ENCODE measurements at regions not wholly inside any gene's neighbourhood (a gene's known extent, or its start where the extent isn't known, plus 50 kb on each side); places are given as distances from the start of the nearest gene placed in this dataset.

DNA sequence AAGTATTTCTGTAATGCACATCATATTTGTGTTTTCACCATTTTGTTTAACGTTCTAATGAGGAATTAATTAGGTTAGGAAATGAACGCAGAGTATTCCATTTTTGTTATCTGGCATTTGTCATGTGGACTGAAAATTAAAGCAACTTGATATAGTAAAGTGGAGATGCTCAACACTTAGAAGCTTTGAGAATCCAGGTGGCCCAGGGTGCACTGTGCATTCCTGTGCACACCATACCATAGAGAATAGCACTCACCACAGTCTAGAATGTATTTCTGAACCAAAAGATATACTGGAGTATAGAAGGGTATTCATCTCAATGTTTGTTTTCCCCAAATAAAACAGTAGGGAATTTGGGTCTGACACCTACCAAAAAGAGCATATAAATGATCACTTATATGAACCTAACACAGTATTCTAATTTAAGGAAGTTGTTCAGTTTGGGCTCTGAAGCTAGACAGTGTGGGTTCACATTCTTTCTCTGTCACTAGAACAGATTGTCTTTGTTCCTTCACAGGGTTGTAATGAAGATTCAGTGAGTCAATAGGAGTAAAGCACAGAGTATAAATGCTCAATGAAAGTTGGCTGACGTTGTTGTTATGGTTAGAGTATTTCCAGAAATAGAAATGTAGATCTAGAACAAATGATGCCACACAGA lies 125.6 kb upstream of the DMRT1 start:
- TF ChIP-seq, protein P1, sequence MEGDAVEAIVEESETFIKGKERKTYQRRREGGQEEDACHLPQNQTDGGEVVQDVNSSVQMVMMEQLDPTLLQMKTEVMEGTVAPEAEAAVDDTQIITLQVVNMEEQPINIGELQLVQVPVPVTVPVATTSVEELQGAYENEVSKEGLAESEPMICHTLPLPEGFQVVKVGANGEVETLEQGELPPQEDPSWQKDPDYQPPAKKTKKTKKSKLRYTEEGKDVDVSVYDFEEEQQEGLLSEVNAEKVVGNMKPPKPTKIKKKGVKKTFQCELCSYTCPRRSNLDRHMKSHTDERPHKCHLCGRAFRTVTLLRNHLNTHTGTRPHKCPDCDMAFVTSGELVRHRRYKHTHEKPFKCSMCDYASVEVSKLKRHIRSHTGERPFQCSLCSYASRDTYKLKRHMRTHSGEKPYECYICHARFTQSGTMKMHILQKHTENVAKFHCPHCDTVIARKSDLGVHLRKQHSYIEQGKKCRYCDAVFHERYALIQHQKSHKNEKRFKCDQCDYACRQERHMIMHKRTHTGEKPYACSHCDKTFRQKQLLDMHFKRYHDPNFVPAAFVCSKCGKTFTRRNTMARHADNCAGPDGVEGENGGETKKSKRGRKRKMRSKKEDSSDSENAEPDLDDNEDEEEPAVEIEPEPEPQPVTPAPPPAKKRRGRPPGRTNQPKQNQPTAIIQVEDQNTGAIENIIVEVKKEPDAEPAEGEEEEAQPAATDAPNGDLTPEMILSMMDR (IDR thresholded peaks at IDR 0.05) = no peak
- TF ChIP-seq RFX5 (IDR thresholded peaks at IDR 0.05) (no peak), GATA3 (IDR thresholded peaks at IDR 0.05; ENCODE audit: borderline replicate concordance) (no peak), JUN (IDR thresholded peaks at IDR 0.05) (no peak), ZFP36 (IDR thresholded peaks at IDR 0.05; ENCODE audit: borderline replicate concordance, partially characterized antibody) (no peak)

All from A549 (cell line).